Uterus (tissue), 2 donors: ENCODE measurements at regions not wholly inside any gene's neighbourhood (a gene's known extent, or its start where the extent isn't known, plus 50 kb on each side); places are given as distances from the start of the nearest gene placed in this dataset.

Source experiments
- POLR2A ChIP-seq, 2 donors: fragments of 450-650 bp; IDR thresholded peaks; one replicate each; pipeline ENCODE4 v1.6.1; 2016; ENCODE audit warnings: antibody characterized with exemption in 2 of 2, mild to moderate bottlenecking in 1 of 2, moderate library complexity in 1 of 2
- TF ChIP-seq, protein P1 (sequence below), 4 experiments: fragments of 200-600 bp in 2 of 4; fragments of 450-650 bp in 2 of 4; sonication (generic) in 2 of 4; IDR thresholded peaks; one replicate each; pipeline ENCODE4 v1.5.1; 2016 to 2019; ENCODE audit warnings: antibody characterized with exemption in 4 of 4, mild to moderate bottlenecking in 2 of 4, moderate library complexity in 1 of 4

DNA sequence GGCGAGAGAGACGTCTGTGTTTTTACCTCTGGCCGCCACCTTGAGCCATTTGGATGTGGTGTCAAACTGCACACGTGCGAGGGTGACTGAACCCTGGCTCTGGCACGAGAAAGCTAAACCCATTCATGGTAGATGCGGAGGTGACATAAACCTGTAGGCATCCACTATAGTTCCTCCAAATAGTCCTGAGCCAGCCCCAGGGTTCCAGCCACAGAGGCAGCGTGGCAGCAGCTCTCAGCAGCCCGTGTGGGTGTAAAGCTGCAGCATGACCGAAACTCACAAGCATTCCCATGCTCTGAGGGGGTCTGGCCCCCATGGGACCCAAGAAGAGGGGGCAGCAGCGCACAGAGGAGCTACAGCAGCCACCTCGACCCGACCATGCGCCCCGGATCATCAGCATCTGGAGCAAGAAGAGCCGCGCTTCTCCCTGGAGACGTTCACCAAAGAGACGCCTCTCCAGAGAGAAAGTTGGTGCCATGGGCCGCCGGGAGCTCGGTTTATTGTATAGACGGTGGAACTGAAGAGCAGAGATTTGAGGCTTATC lies 303.8 kb upstream of the IRX4 start:
- TF ChIP-seq, protein P1, sequence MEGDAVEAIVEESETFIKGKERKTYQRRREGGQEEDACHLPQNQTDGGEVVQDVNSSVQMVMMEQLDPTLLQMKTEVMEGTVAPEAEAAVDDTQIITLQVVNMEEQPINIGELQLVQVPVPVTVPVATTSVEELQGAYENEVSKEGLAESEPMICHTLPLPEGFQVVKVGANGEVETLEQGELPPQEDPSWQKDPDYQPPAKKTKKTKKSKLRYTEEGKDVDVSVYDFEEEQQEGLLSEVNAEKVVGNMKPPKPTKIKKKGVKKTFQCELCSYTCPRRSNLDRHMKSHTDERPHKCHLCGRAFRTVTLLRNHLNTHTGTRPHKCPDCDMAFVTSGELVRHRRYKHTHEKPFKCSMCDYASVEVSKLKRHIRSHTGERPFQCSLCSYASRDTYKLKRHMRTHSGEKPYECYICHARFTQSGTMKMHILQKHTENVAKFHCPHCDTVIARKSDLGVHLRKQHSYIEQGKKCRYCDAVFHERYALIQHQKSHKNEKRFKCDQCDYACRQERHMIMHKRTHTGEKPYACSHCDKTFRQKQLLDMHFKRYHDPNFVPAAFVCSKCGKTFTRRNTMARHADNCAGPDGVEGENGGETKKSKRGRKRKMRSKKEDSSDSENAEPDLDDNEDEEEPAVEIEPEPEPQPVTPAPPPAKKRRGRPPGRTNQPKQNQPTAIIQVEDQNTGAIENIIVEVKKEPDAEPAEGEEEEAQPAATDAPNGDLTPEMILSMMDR (IDR thresholded peaks at IDR 0.05) = no peak
- TF ChIP-seq POLR2A (IDR thresholded peaks at IDR 0.05) = no peak
